Endometrial microvascular endothelial cells (primary cell): ENCODE measurements at regions not wholly inside any gene's neighbourhood (a gene's known extent, or its start where the extent isn't known, plus 50 kb on each side); places are given as distances from the start of the nearest gene placed in this dataset.

Experiments
- in situ Hi-C: cut with HindIII; loops from 2 replicates; pipeline ENCODE4 v1.10.0; 2017; ENCODE audit warnings: low sequenced_read_pairs, low pct_unique_long_range_greater_than_20kb; ENCODE audit errors: inconsistent ontology term

DNA sequence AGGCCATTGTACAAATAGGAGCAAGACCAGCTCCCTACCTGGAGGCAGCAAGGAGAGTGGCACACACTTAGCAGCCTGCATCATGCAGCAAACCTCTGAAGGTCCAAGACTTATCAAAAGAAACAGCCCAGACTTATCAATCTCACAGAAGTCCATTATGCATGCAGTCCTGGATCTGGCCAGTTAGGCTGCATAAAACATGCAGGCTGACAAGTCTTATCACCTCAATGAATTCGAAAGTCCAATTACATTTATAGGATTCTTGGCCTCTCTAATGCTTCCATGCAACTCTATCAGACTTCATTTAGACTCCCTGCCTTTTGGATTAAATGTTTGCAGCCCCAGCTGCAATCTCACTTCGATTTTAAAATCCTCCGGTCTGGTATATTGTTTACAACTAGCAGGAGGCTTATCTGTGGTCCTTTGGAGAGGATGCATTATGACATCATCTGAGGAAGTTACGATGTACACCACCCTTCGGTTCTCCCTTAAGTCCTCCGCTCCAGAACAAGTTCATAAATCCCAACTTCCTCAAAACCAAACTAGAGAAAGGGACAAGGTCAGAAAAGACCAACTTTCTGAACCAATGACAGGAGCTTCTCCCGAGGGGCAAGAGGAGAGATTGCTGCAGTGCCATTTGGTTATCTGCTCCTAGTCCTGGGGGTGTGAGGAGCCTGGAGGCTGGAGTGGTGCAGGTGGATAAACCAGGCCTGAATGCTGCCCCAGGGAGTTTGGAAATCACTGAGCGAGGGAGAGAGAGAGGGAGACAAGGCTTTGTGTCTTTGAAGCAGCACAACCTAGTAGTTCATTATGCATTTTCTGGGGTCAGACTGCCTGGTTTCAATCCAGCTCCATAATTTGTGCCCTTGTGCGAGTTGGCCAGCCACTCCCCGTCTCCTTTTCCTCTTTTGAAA is 313.9 kb downstream of the TLE1 start:
- in situ Hi-C loops: no loop called here

DNA sequence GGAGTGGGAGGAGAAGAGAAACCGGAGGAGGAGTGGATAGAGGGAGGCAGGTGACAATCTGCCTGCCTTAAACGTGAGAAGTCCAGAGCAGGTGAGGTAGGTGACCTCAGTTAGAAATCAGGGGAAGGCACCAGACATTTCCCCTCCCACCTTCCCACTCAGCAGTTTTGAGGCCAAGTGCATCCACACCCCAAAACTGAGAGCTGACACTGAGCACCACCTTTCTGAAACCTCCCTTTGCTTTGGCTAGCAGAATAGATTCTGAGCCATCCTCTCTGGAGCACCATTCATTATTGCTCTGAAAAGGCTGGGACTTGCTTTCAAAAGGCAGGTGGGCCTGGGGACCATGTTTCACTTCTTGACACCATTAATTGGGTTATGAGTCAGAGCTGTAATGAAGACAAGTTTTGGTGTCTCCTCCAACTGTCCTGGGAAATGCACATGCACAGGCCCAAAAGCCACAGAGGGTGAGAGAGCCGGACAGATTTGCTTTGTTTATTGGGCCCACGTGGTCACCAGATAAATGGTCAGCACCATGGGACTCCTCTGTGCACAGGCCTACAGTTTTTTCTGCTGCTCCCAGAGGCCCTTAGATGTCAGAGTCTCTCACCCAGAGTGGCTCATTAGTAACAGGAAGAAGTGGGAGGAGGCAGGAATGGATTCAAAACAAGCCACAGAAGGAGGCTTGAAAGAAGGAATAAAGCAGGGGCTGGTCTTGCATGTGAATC is 314.7 kb downstream of the TLE1 start:
- in situ Hi-C loops: no loop called here

DNA sequence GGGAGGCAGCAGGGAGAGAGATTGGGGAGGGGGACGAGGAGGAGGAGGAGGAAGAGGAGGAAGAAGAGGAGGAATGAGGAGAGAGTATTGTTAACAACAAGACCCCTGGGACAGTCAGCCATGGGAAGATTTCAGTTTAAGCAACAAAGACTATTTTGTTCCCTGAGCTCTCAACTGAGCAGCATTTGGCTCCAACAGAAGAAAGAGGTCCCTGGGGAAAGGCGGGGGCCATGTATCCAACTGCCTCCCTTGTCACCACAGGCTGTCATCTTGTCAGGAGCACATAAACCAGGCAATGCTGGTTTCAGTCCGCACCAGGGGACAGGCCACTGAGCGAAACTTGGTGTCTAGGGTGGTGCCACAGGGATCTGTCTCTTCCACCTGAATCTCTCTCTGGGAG is 316.1 kb downstream of the TLE1 start:
- in situ Hi-C loops: no loop called here

DNA sequence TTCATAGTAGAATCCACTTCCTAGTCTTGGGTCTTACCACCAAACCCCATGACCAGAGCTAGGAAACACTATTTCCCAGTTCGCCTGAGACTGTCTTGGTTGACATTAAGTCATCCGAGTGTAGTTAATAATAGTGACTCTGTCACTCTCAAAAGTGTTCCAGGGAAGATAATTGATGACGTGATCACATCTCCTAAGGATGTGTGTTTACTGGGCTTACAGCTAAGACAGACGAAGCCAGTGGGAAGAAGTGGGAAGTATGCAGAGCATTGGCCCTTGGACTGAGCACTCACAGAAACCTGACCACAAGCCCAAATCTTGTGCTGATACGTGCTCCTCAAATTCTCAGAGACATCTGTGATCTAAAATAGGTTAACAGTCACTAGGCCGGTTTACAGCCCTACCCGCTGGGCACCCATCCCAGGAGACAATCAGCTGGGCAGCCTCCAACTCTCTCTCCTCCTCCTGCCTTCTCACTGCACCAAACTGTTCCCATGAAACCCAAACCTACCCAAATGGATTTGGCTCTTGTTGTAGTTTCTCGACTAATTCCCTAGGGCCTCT is 316.6 kb downstream of the TLE1 start:
- in situ Hi-C loops: no loop called here

DNA sequence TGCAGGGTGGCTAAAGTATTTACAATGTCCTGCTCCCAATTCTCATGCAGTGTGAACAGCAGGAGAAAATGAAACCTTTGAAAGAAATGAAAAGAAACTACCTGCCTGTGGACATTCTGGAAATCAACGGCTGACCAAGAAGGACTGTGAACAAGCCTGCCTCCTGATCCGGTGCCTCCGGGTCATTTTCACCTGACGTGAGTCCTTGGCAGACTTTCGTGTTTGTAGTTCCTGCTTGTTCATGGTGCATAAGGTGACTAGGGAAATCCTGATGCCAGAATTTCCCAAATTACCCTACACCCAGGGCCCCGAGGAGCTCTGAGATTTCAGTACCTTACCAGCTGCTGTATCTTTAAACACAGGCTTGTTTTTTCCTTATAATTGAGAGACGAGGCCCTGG is 317.5 kb downstream of the TLE1 start:
- in situ Hi-C loops: no loop called here

DNA sequence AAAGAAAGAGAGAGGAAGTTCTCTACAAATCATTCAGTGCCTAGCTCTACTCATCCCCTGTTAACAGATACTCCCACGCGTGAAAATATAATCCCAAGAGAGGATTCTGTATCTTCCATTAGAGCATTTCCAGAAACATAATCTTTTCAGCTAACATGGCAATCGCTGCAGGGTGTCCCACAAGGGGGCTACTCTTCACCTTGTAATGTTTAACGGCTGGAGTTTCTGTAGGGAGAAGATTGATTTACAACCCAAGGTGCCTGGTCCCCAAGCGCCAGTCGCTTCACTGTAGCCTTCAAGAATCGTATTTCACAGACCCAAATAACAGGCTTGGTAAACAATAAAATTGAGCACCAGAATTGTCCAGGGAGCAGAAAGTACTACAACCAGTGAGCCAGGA is 318.7 kb downstream of the TLE1 start:
- in situ Hi-C loops: no loop called here

DNA sequence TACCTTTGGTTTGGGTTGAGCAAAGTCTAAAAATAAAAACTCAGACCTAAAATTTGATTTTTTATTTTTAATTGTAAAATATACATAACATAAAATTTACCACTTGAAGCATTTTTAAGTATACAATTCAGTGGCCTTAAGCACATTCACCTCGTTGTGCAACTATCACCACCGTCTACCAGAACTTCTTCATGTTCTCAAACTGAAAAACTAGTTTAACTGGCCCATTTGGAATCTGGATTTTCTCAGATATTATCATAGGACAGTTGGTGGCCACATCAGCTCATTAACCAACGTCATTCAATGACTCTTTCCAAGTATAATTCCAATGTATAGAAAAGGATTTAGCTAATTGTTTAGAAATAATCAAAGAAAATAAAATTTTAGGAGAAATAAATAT is 319.3 kb downstream of the TLE1 start:
- in situ Hi-C loops: no loop called here

DNA sequence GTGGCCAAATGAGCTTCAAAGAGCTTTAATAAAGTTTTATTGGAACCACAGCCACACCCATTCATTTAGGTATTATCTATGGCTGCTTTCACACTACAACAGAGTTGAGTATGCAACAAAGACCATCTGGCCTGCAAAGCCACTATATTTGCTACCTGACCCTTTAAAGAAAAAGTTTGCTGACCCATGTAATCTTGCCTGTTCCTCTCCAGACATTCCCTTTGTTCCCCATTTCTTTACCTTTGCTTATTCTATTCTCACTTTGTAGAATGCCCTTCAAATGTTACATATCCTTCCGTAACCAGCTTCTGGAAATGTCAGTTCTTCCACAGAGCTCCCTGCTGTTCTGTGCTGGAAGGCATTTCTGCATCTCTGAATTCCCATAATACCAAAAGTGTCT is 320.2 kb downstream of the TLE1 start:
- in situ Hi-C loops: no loop called here

DNA sequence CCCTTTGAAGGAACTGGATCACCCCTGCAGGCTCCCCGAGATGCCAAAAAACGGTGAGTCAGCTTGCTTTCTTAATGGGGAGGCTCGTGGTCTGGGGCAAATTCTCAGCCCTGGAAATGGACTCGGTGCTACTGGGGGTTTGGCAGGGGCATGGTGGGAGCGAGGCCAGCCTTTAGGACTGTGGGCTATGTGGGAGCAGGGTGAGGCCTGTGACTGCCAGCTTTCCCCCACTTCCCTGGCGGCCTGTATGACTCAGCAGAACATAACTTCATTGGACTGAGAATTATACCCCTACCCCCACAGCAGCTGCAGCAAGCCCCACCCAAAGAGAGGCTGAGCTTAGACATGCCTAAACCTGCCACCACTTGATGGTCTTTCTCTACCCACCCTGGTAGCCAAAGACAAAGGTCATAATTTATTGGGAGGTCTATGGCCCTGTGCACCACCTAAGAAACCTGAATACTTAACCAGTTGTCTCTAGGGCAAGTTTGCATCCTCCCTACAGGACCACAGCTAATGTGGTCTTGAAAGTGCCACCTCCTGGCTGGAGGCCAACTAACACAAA is 325.3 kb downstream of the TLE1 start:
- in situ Hi-C loops: no loop called here

DNA sequence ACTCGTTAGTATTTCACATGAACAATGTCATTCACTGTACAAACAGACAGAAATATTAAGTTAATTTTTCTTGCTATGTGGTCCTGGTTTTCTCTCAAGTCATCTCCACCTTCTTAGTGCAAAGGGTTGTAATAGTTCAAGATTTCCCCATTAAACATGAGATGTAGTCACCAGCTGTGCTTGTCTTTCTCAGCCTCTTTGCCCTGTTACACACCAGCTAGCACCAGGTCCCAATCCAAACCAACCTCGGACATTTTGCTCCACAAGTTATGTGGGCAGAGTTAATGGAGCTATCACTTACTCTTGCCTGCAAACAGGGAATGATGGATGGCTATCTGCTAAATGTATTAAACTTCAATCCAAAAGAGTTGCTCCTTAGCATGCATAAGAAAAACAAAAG is 328.1 kb downstream of the TLE1 start:
- in situ Hi-C loops: no loop called here

DNA sequence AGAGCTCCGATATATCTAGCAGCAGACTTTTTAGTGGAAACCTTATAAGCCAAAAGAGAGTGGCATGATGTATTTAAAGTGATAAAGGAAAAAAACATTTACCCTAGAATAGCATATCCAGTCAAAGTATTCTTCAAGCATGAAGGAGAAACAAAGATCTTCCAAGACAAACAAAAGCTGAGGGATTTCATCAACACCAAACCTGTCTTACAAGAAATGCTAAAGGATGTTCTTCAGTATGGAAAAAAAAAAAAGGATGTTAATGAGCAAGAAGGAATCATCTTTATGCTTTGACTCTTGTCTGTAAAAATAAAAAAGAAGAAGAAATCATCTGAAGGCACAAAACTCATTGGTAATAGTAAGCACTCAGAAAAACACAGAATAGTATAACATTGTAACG is 338.2 kb downstream of the TLE1 start:
- in situ Hi-C loops: no loop called here

DNA sequence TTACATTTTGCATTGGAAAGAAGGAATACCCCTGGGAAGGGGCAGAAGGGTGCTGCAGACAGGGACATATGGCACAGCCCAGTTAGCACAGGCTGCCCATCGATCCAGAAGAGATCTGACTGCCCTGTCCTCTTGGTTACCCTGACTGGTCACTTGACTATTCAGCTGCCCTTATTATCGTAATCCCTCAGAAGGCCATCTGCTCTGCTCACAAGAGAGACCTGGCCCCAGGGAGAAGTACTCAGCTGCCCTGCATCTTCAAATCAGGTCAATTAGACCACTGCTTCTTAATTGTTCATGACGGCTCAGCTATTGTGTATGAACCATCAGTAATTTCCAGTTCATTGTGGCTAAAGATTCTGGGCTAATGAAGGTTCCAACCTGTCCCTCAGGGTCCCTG is 345.0 kb downstream of the TLE1 start:
- in situ Hi-C loops: no loop called here

DNA sequence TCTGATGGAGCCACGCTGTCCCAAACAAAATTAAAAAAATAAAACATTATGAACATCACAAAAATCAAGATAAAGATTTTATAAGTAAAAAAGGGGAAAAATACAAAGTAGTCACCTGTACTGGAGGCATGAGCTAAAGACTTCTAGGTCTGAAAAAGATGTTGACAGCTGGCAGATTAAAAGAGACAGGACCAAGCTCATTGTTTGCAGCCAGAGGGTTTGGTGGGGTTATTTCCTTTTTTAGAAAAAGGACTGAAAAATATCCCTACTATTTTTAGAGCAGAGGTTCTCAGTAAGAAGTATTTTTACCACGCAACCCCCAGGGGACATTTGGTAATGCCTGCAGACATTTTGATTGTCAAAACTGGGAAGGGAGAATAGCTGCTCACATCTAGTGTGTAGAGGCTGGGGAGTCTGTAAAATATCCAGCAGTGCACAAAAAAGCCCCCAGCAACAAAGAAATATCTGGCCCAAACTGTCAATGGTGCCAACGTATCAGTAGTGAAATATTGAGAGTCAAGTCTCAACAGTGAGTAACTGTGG is 353.4 kb downstream of the TLE1 start:
- in situ Hi-C loops: no loop called here

DNA sequence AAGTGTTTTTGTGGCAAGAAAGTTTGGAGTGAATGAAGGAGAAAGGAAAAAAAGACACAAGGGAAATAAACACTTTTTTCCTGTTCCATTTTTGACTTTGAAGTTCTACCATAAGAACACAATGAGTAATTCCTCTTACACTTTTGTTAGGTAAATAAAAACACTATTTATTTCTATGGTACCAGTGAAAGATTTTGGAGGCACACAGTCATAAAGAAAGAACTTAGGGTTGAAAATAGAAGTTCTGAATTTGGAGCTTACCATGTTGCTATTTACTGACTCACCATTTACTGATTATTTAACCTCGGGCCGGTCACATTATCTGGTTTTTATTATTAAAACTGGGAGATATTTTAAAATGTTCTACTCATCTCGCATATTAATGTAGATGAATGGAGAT is 367.8 kb downstream of the TLE1 start:
- in situ Hi-C loops: no loop called here

DNA sequence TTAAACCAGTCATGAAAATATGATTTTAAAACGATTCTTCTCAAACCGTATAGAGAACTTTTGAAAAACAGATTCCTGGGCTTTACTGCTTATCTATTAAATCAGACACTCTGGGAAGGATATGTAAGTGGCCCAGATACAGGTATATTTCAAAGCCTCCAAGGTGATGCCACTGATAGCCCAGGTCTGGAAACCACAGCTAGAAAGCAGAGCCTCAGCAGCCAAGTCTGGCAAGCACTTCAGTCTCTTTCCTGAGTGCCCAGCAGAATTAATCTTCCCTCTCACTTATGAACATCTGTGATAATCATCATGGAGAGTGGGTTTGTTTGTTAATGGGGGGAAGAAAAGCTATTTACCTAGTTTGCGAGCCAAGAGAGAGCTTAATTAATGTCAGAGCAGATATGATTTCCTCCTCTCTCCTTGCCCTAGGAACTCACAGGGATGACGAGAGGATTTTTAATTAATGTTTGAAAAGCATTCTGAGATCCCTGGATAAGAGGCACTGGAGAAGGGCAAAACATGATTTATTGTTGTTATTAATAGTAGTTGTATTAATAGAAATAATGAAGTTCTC is 368.4 kb downstream of the TLE1 start:
- in situ Hi-C loops: no loop called here

DNA sequence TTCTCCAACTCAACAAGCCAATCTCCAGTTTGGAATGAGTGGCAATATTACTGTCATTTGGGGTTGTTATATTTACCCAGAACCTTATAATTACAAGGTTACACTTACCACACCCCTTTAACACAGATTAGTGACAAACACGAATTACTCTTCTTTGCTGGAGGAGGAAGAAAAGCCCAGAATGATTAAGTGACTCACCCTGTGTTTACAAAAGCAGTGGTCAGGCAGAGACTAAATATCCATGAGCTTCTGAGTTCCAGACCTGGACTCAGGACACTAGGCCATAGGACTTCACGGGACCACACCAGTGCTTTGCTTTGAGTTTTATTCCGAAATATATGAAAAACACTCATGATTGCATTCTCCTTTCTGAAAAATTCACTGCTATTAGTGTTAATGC is 370.8 kb downstream of the TLE1 start:
- in situ Hi-C loops: no loop called here

DNA sequence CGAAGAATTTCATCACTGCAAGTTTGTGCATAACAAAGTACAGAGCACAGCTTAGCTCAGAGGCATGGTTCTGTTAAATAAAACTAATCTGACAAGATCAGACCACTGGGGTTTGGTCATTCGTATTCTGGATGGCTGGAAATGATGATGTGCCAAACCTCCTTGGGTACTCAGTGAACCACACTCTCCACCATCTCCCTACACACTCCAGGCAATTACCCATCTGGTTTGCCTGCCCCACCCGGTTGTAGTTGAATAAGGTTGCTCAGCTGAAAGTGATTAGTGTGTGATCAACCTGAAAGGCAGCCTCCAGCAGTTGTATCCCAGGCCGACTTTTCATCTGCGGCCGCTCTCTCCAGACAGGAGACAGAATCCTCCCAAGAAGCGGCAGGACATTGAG is 371.4 kb downstream of the TLE1 start:
- in situ Hi-C loops: no loop called here

DNA sequence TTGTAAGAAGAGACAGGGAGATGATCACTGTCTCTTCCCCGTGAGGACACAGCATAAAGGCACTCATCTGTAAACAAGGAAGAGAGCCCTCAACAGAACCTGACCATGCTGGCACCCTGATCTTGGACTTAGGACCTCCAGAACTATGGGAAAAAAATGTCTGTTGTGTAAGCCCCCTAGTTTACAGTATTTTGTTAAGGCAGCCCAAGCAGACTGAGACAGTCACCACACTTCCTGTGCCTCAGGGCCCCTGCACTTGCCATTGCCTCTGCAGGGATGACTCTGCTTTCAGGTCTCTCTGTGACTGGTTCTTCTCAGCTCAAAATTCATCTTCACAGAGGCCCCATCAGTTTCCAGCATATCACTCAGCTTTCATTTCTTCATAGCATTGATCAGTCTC is 372.1 kb downstream of the TLE1 start:
- in situ Hi-C loops: no loop called here

DNA sequence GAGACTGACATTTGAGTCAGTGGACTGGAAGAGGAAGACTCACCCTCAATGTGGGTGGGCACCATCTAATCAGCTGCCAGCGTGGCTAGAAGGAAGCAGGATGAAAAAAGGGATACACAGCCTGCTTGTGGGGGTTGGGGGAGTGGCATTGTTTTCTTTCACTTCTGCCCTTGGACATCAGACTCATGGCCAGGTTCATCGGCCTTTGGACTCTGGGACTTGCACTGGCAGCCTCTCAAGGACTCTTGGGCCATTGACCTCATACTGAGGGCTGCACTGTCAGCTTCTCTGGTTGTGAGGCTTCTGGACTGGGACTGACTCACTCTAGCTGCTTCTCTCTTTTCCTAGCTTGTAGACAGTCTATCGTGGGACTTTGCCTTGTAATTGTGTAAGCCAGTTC is 374.9 kb downstream of the TLE1 start:
- in situ Hi-C loops: no loop called here
